HG03196 (cell line): ENCODE measurements at regions not wholly inside any gene's neighbourhood (a gene's known extent, or its start where the extent isn't known, plus 50 kb on each side); places are given as distances from the start of the nearest gene placed in this dataset.
"Not testable (repeated sequence)": the region's sequence is repeated elsewhere in the genome, so short reads cannot be mapped to it uniquely, and the experiment has no call there.

Experiments used
- ATAC-seq: cut with Tn5 transposase; IDR thresholded peaks from one replicate; pipeline ENCODE4 v1.9.1; 2021; ENCODE audit not compliant: unreplicated experiment

GRCh38 chr11:23620617-23621016, 760.3 kb upstream of the CCDC179 start:
- no peak for ATAC-seq

GRCh38 chr11:23632293-23632692, 772.0 kb upstream of the CCDC179 start:
- no peak for ATAC-seq

GRCh38 chr11:23644443-23644842, 784.2 kb upstream of the CCDC179 start:
- ATAC-seq = no peak

GRCh38 chr11:23652336-23652735, 792.1 kb upstream of the CCDC179 start:
- ATAC-seq = not testable (repeated sequence)

GRCh38 chr11:23653071-23653675, 792.9 kb upstream of the CCDC179 start:
- ATAC-seq = no peak

- no peak for ATAC-seq
Measured at GRCh38 chr11:23668324-23668723, 808.0 kb upstream of the CCDC179 start.

GRCh38 chr11:23673366-23673765, 813.1 kb upstream of the CCDC179 start:
- no peak for ATAC-seq

GRCh38 chr11:23674866-23675265, 814.6 kb upstream of the CCDC179 start:
- ATAC-seq = no peak

GRCh38 chr11:23679041-23679440, 817.8 kb upstream of the LUZP2 start:
- no peak for ATAC-seq

- no peak for ATAC-seq
Measured at GRCh38 chr11:23679981-23680380, 816.9 kb upstream of the LUZP2 start.

GRCh38 chr11:23680488-23681230, 816.2 kb upstream of the LUZP2 start:
- ATAC-seq = no peak

GRCh38 chr11:23684701-23685100, 812.2 kb upstream of the LUZP2 start:
- ATAC-seq = no peak

- ATAC-seq = no peak
Measured at GRCh38 chr11:23687991-23688390, 808.9 kb upstream of the LUZP2 start.

GRCh38 chr11:23688411-23688810, 808.4 kb upstream of the LUZP2 start:
- ATAC-seq = no peak

GRCh38 chr11:23688835-23689234, 808.0 kb upstream of the LUZP2 start:
- ATAC-seq = no peak

- no peak for ATAC-seq
Measured at GRCh38 chr11:23696688-23697415, 800.0 kb upstream of the LUZP2 start.

- no peak for ATAC-seq
Measured at GRCh38 chr11:23704183-23704582, 792.7 kb upstream of the LUZP2 start.

GRCh38 chr11:23711981-23712380, 784.9 kb upstream of the LUZP2 start:
- ATAC-seq = no peak

- no peak for ATAC-seq
Measured at GRCh38 chr11:23719016-23719415, 777.8 kb upstream of the LUZP2 start.

GRCh38 chr11:23723861-23724260, 773.0 kb upstream of the LUZP2 start:
- ATAC-seq = no peak

GRCh38 chr11:23725752-23726151, 771.1 kb upstream of the LUZP2 start:
- ATAC-seq = no peak

- ATAC-seq = no peak
Measured at GRCh38 chr11:23727387-23727786, 769.5 kb upstream of the LUZP2 start.
